GM12878 (cell line): ENCODE measurements at regions not wholly inside any gene's neighbourhood (a gene's known extent, or its start where the extent isn't known, plus 50 kb on each side); places are given as distances from the start of the nearest gene placed in this dataset.
"Not testable (repeated sequence)": the region's sequence is repeated elsewhere in the genome, so short reads cannot be mapped to it uniquely, and the experiment has no call there.

Experiments
- ATAC-seq: fragments of 200-7000 bp; cut with Tn5 transposase; 3 replicates; pipeline ENCODE4 v1.9.1; 2020; ENCODE audit warnings: mild to moderate bottlenecking, moderate library complexity
- BruUV-seq: library from RNA; stranded (reverse); fragments of 400-500 nt; replicated peaks from 2 replicates; lab custom pipeline; 2021; lab: Mats Ljungman, UMichigan
- CTCF ChIA-PET: fragments of 300-600 bp; sonication (Branson Sonifier 250); formaldehyde crosslinking; extraction: SDS; loops from one replicate; lab custom pipeline; 2021; ENCODE audit warnings: inconsistent platforms; lab: Yijun Ruan, JAX
- POLR2A ChIA-PET: fragments of 350-600 bp; formaldehyde crosslinking; extraction: SDS; loops from one replicate; lab custom pipeline; 2021; ENCODE audit warnings: inconsistent platforms; lab: Charles Lee
- RAD21 ChIA-PET: fragments of 300-600 bp; sonication (Branson Sonifier 250); formaldehyde crosslinking; loops from one replicate; lab custom pipeline; 2023; ENCODE audit warnings: antibody characterized with exemption; ENCODE audit not compliant: unreplicated experiment; lab: Charles Lee
- SMC1A ChIA-PET: fragments of 300-600 bp; sonication (Branson Sonifier 250); formaldehyde crosslinking; loops from one replicate; lab custom pipeline; 2023; ENCODE audit not compliant: unreplicated experiment, uncharacterized antibody; lab: Charles Lee
- DNase-seq: peaks from one replicate; pipeline ENCODE4 v3.0.0-alpha.2; 2011; ENCODE audit warnings: low read depth, low spot score
- FAIRE-seq: peaks from 3 replicates; lab custom pipeline; 2011; peaks lifted over from hg19 to GRCh38; lab: Jason Lieb, UNC
- H2AFZ ChIP-seq: 2 replicates; pipeline ENCODE4 v1.6.0; 2011; ENCODE audit warnings: low read depth, low read length, control low read depth; ENCODE audit not compliant: control insufficient read depth
- H3K27ac ChIP-seq: 2 replicates; pipeline ENCODE4 v1.5.1; 2011; ENCODE audit warnings: control low read depth; ENCODE audit not compliant: control insufficient read depth, insufficient read depth
- H3K27me3 ChIP-seq, 2 experiments: replicated peaks in 1 of 2; 2 replicates each; pipeline versions ENCODE4 v1.6.0 to v1.6.1; 2011; ENCODE audit warnings: low read length in 1 of 2; ENCODE audit not compliant: control insufficient read depth in 2 of 2, insufficient read depth in 2 of 2
- H3K36me3 ChIP-seq, 2 experiments: 2 replicates each; pipeline ENCODE4 v1.5.1; 2011; ENCODE audit warnings: low read length in 1 of 2; ENCODE audit not compliant: control insufficient read depth in 2 of 2, insufficient read depth in 2 of 2
- H3K4me1 ChIP-seq: 2 replicates; pipeline ENCODE4 v1.6.1; 2011; ENCODE audit warnings: mild to moderate bottlenecking, low read length, moderate library complexity, mixed read lengths; ENCODE audit not compliant: control insufficient read depth, insufficient read depth
- H3K4me2 ChIP-seq: 2 replicates; pipeline ENCODE4 v1.6.0; 2011; ENCODE audit warnings: control low read depth; ENCODE audit not compliant: control insufficient read depth, insufficient read depth
- H3K4me3 ChIP-seq: fragments of 200-600 bp; sonication (generic); 2 replicates; pipeline ENCODE4 v1.5.1; 2016
- H3K79me2 ChIP-seq: 2 replicates; pipeline ENCODE4 v1.6.0; 2011; ENCODE audit warnings: low read length; ENCODE audit not compliant: control insufficient read depth, insufficient read depth
- H3K9ac ChIP-seq: 2 replicates; pipeline ENCODE4 v1.8.0; 2011; ENCODE audit warnings: low read length, control low read depth, mixed read lengths; ENCODE audit not compliant: control insufficient read depth, insufficient read depth
- H3K9me3 ChIP-seq: replicated peaks from 3 replicates; pipeline ENCODE4 v1.5.1; 2011; ENCODE audit warnings: mild to moderate bottlenecking, low read length; ENCODE audit not compliant: control insufficient read depth, insufficient read depth
- H4K20me1 ChIP-seq: 2 replicates; pipeline ENCODE4 v1.6.0; 2011; ENCODE audit not compliant: control insufficient read depth, insufficient read depth
- WGBS: methylation state at CpG from one replicate; pipeline ENCODE4 v1.1.6; 2016; ENCODE audit warnings: low lambda C conversion rate; ENCODE audit not compliant: insufficient replicate concordance, insufficient coverage; ENCODE audit errors: missing lambda C conversion rate; 5-methylcytosine and 5-hydroxymethylcytosine counted together
- in situ Hi-C: fragments of 300-500 bp; cut with MboI; formaldehyde crosslinking; loops from 9 replicates; pipeline ENCODE4 v1.14.3; 2018; ENCODE audit warnings: mixed read lengths
- intact Hi-C: fragments of 100-400 bp; cut with micrococcal nuclease; formaldehyde crosslinking; loops from one replicate; pipeline ENCODE4 v1.14.2; 2022; ENCODE audit not compliant: unreplicated experiment

DNA sequence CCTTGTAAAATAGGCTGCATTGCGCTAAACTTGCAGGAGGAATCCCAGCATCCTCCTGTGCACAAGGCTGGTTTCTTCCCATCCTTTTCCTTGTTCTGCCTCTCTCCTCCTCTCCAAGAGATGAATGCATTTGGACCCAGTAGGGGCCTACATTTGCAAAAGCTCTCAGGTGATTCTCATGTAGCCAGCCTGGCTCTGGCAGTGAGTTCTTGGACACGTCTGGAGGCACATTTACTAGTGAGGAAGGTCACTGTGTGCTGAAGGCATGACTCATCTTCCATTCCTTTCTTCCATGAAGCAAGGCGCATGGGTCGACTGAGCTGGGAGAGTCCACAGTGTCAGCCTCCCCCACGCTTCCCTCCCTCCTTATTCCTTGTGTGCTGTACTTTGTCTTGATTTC is 73.8 kb upstream of the KRTAP5-11 start:
- H3K4me1 ChIP-seq, H3K4me2 ChIP-seq, intact Hi-C loops, BruUV-seq, SMC1A ChIA-PET, H3K4me3 ChIP-seq, DNase-seq, CTCF ChIA-PET, FAIRE-seq, ATAC-seq, in situ Hi-C loops, RAD21 ChIA-PET, POLR2A ChIA-PET, H3K9me3 ChIP-seq, H3K27ac ChIP-seq, H3K9ac ChIP-seq, H2AFZ ChIP-seq, H4K20me1 ChIP-seq, H3K36me3 ChIP-seq, H3K79me2 ChIP-seq, H3K27me3 ChIP-seq: not testable (repeated sequence)
- 31% methylated on average over 5 of the region's 5 CpGs for WGBS

DNA sequence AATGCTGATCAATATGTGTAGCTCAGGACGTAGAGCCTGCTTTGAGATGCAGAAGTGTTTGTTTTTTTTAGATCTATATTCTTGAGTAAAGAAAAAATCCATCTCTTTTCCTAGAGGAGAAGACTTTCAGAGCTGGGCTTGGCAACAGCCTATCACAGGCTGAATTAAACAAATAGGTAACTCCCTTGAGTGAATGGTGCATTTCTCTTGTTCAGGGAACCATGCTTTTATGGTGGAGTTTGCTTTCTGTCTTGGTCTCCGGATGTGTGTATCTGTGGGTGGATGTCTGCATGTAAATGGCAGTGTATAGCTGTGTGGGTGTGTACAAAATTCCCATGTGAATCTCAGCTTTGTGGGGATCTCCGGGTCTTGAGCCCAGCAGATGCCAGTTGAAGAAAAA is 82.3 kb upstream of the KRTAP5-11 start:
- H3K4me2 ChIP-seq, SMC1A ChIA-PET, H3K4me3 ChIP-seq, H3K4me1 ChIP-seq, POLR2A ChIA-PET, H3K9ac ChIP-seq, BruUV-seq, H4K20me1 ChIP-seq, in situ Hi-C loops, H3K27me3 ChIP-seq, H3K27ac ChIP-seq, H3K79me2 ChIP-seq, RAD21 ChIA-PET, ATAC-seq, CTCF ChIA-PET, H3K9me3 ChIP-seq, intact Hi-C loops, H2AFZ ChIP-seq, FAIRE-seq, H3K36me3 ChIP-seq: not testable (repeated sequence)
- peak; percentile 7 for DNase-seq
- WGBS, result 0% methylated on average over 2 of the region's 3 CpGs

DNA sequence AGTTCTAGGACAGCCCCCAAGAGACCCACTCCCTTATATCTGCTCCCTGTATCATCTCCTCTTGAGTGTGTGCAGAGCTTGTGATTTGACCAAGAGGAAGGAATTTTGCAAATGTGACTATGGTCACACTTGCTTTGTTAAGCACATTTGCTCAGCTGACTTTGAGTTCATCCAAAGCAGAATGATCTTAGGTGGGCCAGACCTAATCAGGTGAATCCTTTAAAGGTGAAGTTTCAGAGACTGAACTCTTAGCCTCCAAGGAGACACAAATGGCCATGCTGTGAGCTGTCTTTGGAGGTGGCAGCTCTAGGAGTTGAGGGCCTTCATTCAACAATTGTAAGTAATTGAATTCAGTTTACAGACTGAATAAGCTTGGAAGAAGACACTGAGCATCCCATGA is 115.4 kb upstream of the KRTAP5-11 start:
- H3K4me1 ChIP-seq, H3K79me2 ChIP-seq, H3K9me3 ChIP-seq, POLR2A ChIA-PET, H3K4me2 ChIP-seq, SMC1A ChIA-PET, H2AFZ ChIP-seq, H3K9ac ChIP-seq, intact Hi-C loops, RAD21 ChIA-PET, H3K36me3 ChIP-seq, H3K4me3 ChIP-seq, in situ Hi-C loops, H4K20me1 ChIP-seq, ATAC-seq, H3K27me3 ChIP-seq, DNase-seq, H3K27ac ChIP-seq, BruUV-seq, FAIRE-seq, CTCF ChIA-PET: not testable (repeated sequence)

DNA sequence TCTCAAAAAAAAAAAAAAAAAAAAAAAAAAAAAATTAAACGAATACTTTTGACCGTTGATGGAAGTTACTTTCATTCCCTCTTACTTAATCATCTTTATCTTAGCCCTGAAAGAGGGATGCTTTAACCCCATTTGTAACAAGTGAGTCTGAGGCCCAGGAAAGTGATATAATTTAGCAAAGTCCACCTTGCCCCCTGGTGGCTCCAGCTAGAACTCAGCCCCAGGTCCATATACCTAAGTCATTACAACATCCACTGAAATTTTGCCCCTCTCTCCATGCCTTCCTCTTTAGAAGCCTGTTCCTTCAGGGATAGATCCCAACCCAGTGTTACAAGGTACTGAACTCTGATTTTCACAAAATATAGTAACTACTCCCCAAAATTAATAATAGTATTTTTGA is 116.3 kb upstream of the KRTAP5-11 start:
- SMC1A ChIA-PET, H3K4me2 ChIP-seq, DNase-seq, intact Hi-C loops, H4K20me1 ChIP-seq, H3K9me3 ChIP-seq, FAIRE-seq, H3K36me3 ChIP-seq, H2AFZ ChIP-seq, H3K27ac ChIP-seq, H3K79me2 ChIP-seq, BruUV-seq, H3K27me3 ChIP-seq, ATAC-seq, CTCF ChIA-PET, RAD21 ChIA-PET, H3K4me3 ChIP-seq, POLR2A ChIA-PET, H3K4me1 ChIP-seq, in situ Hi-C loops, H3K9ac ChIP-seq: not testable (repeated sequence)
- WGBS, result no CpG with 5 or more reads among the region's 2 CpGs
